HG03280 (cell line): ENCODE measurements at regions not wholly inside any gene's neighbourhood (a gene's known extent, or its start where the extent isn't known, plus 50 kb on each side); places are given as distances from the start of the nearest gene placed in this dataset.

Experiments used
- ATAC-seq: cut with Tn5 transposase; IDR thresholded peaks from one replicate; pipeline ENCODE4 v1.9.1; 2021; ENCODE audit warnings: mild to moderate bottlenecking, moderate library complexity; ENCODE audit not compliant: unreplicated experiment

- ATAC-seq = no peak
These were observed 388.2 kb downstream of the STIM2 start for GRCh38 chr4:27248829-27249228.

- no peak for ATAC-seq
These were observed 391.1 kb downstream of the STIM2 start for GRCh38 chr4:27251771-27252170.

GRCh38 chr4:27267339-27267969, 406.8 kb downstream of the STIM2 start:
- ATAC-seq = no peak

DNA sequence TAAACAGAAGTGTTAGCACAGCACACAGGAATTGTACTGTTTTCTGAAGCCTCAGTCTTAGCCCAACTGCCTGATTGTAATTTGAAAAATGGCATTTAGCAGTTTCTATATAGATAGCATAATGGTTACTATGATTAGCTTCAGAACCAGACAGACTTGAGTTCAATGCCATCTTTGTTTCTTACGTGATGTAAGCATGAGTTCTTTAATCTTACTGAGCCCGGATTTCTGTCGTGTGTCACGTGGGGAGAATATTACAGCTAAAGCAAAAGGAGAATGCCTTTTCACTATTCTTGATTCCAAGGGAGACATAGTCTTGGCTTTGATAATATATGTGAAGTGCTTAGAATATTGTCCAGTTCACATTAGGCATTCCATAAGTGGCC, 407.3 kb downstream of the STIM2 start:
- no peak for ATAC-seq

GRCh38 chr4:27270435-27270834, 409.8 kb downstream of the STIM2 start:
- ATAC-seq = no peak

- no peak for ATAC-seq
These were observed 410.9 kb downstream of the STIM2 start for GRCh38 chr4:27271555-27271954.

DNA sequence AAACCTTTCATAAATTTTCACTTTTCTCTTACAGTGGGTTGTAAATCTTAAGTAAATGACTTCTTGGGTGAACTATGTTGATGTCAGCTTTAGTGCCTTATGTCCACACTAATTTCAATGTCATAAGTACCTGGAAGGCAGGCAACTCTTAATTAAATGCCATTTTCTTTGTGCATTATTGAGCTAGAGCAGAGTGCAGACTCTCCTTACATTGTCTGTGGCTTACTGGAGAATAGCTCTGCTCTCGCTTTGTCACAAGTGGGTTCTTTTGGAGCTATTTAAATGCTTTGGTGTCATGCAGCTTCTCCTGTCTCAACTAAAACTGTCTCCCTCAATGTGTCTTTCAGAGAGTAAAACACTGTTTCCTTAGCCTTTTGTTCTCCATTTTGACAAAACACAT, 411.6 kb downstream of the STIM2 start:
- no peak for ATAC-seq

- no peak for ATAC-seq
These were observed 415.8 kb downstream of the STIM2 start for GRCh38 chr4:27276307-27277073.

GRCh38 chr4:27278615-27279375, 418.2 kb downstream of the STIM2 start:
- ATAC-seq = no peak

- no peak for ATAC-seq
These were observed 427.9 kb downstream of the STIM2 start for GRCh38 chr4:27288496-27288895.

DNA sequence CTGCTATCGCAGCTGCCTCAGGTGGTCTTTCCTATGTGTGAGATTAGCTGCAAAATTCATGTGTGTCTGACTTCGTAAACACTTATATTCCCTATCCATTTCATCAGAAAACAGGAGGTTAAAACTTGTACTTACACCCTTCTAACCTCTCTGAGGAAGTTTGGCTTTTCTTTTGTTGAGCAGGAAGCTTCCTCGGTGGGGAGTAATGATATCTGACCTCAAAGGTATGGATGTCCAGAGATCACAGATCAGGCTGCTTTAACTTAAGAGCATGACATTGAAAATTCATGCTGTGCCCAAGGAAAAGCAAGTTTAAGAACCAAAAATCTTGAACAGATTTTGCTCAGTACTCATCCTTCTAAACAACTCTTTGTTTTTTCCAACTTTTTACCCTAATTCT, 429.1 kb downstream of the STIM2 start:
- no peak for ATAC-seq

- no peak for ATAC-seq
These were observed 433.2 kb downstream of the STIM2 start for GRCh38 chr4:27293831-27294230.

DNA sequence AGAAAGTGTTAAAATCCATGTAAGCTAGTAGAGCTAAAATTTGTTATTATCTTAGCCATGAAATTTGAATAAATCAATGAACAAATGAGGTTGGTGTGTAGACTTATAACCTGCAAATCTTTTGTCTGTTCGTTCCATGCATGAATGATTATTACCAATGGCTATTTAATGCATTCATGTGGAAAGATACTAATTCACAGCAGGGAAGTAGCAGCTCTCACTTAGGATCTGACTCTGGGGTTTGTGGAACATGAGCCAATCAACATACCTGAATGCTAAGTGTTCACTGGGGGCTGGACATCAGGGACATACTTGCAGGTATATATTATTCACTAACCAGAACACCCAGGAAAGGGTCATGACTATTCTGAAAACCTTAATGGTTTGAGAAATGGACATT, 444.1 kb downstream of the STIM2 start:
- ATAC-seq = no peak

DNA sequence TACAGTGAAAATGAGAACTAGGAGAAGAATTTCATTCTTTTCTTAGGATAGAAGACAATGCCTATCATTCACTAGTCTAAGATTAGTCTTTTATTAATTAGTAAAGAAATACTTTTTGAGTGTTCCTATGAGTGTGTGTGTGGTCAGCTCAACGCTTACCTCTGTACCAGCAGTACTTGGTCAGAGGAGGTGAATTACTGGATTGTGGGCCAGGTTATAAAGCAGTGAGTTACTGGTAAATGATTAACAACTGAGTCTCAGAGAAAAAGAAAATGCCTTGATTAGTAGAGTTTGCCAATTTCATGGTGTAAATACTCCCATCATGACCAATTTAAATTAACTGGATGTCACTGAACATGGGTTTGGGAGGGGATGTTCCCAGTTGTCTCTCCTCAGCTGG, 444.6 kb downstream of the STIM2 start:
- no peak for ATAC-seq

DNA sequence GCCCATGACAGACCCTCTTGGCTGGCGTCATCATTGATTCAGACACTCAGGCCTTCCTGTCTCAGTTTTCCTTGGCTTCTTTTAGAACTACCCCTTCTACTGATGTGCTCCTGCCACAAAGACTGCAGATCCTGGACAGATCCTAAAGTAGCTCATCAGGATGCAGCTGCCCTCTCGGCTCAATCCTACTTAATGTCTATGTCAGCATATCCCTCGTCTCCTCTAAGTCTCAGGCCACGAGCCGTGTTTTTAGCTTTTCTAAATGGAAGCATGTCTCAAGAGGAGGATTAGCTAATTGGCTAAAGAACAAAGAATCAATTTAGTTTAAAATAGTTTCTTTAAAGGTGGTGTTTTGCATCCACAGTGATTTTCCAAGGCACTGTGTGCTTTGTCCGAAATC, 447.7 kb downstream of the STIM2 start:
- no peak for ATAC-seq

GRCh38 chr4:27315625-27316024, 455.0 kb downstream of the STIM2 start:
- ATAC-seq = no peak

- no peak for ATAC-seq
These were observed 455.5 kb downstream of the STIM2 start for GRCh38 chr4:27316176-27316575.

GRCh38 chr4:27318740-27319139, 458.1 kb downstream of the STIM2 start:
- ATAC-seq = no peak

DNA sequence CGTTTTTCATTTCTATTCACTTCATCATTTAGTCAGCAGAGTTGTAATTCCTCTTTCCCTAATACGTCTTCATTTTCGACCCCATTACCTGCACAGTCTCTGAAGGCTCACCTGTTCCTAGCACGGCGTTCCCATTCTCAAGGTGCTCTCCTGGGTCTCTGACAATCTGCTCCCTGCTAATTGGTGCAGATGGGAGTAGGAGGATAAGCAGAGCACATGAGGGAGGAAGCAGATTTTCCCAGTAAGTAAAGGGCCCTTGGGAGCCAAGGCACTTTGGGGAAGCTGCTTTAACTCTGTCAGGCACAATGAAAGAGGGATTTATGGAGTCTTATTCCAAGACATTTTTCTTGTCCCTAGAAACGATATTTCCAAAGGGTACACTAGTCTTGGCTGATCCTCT, 466.4 kb downstream of the STIM2 start:
- no peak for ATAC-seq

DNA sequence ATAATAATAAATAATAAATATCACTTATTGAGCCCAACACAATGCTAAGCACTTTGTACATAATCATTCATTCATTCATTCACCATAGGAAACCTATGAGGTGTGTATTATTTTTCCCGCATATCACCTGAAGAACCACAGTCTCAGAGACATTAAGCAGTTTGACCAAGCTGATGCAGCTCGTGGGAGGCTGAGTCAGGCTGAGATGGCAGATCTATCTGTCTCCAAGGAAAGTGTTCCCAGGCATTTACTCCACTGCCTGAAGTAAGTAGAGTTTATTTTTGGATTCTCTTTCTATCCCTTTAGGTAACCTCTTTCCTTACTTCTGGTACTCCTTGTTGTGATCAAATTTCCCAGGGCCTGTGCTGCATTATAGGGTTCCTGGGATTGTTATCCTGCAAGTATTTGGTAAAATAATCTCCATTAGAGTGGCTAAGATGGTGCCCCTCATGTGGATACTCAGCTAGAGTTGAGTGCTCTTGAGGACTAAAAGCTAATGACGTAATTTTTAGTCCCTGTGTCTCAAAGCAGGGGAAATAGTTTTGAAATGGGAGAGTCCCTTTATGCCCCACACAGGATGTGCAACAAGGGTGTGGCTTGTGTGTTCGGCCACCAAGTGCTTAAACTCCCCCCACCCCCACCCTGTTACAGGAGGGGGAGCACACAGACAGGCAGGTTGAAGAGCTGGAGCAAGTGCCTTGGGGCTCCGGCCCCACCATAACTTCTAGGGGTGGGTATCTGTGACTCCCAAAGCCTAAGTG, 467.0 kb downstream of the STIM2 start:
- ATAC-seq = no peak

DNA sequence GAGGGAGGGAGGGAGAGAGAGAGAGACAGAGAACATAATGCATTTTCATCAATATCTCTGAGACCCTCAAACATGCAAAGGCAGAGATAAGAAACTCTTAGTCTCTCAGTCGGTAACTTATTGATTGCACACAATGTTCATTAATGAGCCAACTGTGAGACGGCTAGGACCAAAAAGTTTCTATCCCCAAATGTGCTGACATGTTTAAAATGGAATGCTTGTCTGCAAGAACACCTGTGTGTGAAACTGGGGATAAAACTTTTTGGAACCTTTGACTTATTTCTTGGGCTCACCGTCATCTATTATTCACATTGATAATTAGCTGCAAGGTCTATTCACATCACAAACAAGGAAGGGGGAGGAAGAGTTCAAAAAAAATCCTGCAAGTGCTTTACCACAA, 477.9 kb downstream of the STIM2 start:
- ATAC-seq = no peak
